Lower leg skin (tissue), 4 donors: ENCODE measurements at regions not wholly inside any gene's neighbourhood (a gene's known extent, or its start where the extent isn't known, plus 50 kb on each side); places are given as distances from the start of the nearest gene placed in this dataset.

Experiments used
- DNase-seq, 2 donors: peaks; one replicate each; pipeline ENCODE4 v3.0.0-alpha.2; 2019; ENCODE audit warnings: low spot score in 2 of 2
- H3K4me3 ChIP-seq: fragments of 200-600 bp; sonication (generic); 2 replicates; pipeline ENCODE4 v1.5.1; 2017; ENCODE audit warnings: mild to moderate bottlenecking, low read depth; ENCODE audit not compliant: poor library complexity, severe bottlenecking
- CTCF ChIP-seq, 3 donors: fragments of 450-650 bp; IDR thresholded peaks; one replicate each; pipeline ENCODE4 v1.5.1; 2016; ENCODE audit warnings: antibody characterized with exemption in 3 of 3, mild to moderate bottlenecking in 3 of 3, moderate library complexity in 2 of 3
- POLR2A ChIP-seq, 2 donors: fragments of 450-650 bp; IDR thresholded peaks; one replicate each; pipeline ENCODE4 v1.6.1; 2016 to 2017; ENCODE audit warnings: antibody characterized with exemption in 2 of 2, mild to moderate bottlenecking in 1 of 2, moderate library complexity in 1 of 2
- WGBS, 2 donors: methylation state at CpG; one replicate each; pipeline ENCODE4 v1.1.5; 2018; 5-methylcytosine and 5-hydroxymethylcytosine counted together
- intact Hi-C: fragments of 100-400 bp; cut with DNase I; formaldehyde crosslinking; loops from one replicate; pipeline ENCODE4 v1.15.0; 2023; ENCODE audit warnings: low total_unique reads

- DNase-seq: no peak
- 42 to 50% methylated on average over 4 of the region's 4 CpGs for WGBS, 2 donors
- intact Hi-C loops: no loop called here
- TF ChIP-seq POLR2A (IDR thresholded peaks at IDR 0.05): no peak
- no peak for TF ChIP-seq CTCF (IDR thresholded peaks at IDR 0.05)
- H3K4me3 ChIP-seq: no peak overlapping the region
Measured at GRCh38 chr6:9875605-9876353, 539.1 kb downstream of the TFAP2A start.

- no peak for DNase-seq
- TF ChIP-seq POLR2A (IDR thresholded peaks at IDR 0.05) (no peak), CTCF (IDR thresholded peaks at IDR 0.05) (no peak)
- H3K4me3 ChIP-seq: no peak overlapping the region
- intact Hi-C loops: no loop called here
- 81 to 84% methylated on average over 2 of the region's 2 CpGs for WGBS, 2 donors
Measured at GRCh38 chr6:9862603-9863167, 552.2 kb downstream of the TFAP2A start.

- DNase-seq: no peak
- H3K4me3 ChIP-seq: no peak overlapping the region
- intact Hi-C loops: no loop called here
- 74 to 84% methylated on average over 8 to 9 of the region's 9 CpGs for WGBS, 2 donors
- TF ChIP-seq POLR2A (IDR thresholded peaks at IDR 0.05): no peak
- TF ChIP-seq CTCF (IDR thresholded peaks at IDR 0.05): no peak
Measured at GRCh38 chr6:9851541-9852380, 563.1 kb downstream of the TFAP2A start.

- H3K4me3 ChIP-seq: no peak overlapping the region
- DNase-seq: no peak
- TF ChIP-seq CTCF (IDR thresholded peaks at IDR 0.05) (no peak), POLR2A (IDR thresholded peaks at IDR 0.05) (no peak)
- WGBS, 2 donors: 65 to 100% methylated on average over 1 to 2 of the region's 2 CpGs
- intact Hi-C loops: no loop called here
Measured at GRCh38 chr6:9851006-9851405, 563.9 kb downstream of the TFAP2A start.

GRCh38 chr6:9848094-9848493 is 566.8 kb downstream of the TFAP2A start:
- H3K4me3 ChIP-seq: no peak overlapping the region
- 61 to 67% methylated on average over 1 of the region's 1 CpG for WGBS, 2 donors
- TF ChIP-seq POLR2A (IDR thresholded peaks at IDR 0.05) (no peak), CTCF (IDR thresholded peaks at IDR 0.05) (no peak)
- intact Hi-C loops: no loop called here
- DNase-seq: no peak
